ENCODE measurements at regions not wholly inside any gene's neighbourhood (a gene's known extent, or its start where the extent isn't known, plus 50 kb on each side); places are given as distances from the start of the nearest gene placed in this dataset.

DNA sequence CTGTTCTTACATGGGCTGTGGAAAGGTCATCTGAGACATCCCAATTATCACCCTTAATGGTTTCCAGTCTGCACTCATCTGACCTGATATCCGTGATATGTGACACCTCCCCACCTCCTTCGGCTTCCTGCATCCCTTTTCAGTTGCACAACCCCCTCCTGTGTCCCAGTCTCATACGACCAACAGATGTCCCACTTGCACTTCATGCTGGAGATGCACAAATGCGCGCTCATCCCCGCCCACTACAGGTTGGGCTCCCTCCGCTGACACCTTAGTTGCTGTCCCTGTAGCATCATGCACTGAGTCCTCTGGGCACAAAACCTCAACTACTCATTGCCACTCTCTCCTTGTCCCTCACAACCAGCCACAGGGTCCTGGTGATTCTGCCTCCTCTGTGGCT is 94.4 kb downstream of the MIS18A start:
- 68 to 80% methylated on average over 7 of the region's 7 CpGs for WGBS, 2 donors
- TF ChIP-seq, protein P1, sequence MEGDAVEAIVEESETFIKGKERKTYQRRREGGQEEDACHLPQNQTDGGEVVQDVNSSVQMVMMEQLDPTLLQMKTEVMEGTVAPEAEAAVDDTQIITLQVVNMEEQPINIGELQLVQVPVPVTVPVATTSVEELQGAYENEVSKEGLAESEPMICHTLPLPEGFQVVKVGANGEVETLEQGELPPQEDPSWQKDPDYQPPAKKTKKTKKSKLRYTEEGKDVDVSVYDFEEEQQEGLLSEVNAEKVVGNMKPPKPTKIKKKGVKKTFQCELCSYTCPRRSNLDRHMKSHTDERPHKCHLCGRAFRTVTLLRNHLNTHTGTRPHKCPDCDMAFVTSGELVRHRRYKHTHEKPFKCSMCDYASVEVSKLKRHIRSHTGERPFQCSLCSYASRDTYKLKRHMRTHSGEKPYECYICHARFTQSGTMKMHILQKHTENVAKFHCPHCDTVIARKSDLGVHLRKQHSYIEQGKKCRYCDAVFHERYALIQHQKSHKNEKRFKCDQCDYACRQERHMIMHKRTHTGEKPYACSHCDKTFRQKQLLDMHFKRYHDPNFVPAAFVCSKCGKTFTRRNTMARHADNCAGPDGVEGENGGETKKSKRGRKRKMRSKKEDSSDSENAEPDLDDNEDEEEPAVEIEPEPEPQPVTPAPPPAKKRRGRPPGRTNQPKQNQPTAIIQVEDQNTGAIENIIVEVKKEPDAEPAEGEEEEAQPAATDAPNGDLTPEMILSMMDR (IDR thresholded peaks at IDR 0.05) = no peak
- no peak for TF ChIP-seq POLR2A (IDR thresholded peaks at IDR 0.05)
- no peak for DNase-seq (ENCODE audit: low spot score in 2 of 2)
- intact Hi-C loops (cut with DNase I; ENCODE audit: low total_unique reads) = no loop called here
- no peak overlapping the region for H3K4me3 ChIP-seq (ENCODE audit: low read depth, poor library complexity, severe bottlenecking)

DNA sequence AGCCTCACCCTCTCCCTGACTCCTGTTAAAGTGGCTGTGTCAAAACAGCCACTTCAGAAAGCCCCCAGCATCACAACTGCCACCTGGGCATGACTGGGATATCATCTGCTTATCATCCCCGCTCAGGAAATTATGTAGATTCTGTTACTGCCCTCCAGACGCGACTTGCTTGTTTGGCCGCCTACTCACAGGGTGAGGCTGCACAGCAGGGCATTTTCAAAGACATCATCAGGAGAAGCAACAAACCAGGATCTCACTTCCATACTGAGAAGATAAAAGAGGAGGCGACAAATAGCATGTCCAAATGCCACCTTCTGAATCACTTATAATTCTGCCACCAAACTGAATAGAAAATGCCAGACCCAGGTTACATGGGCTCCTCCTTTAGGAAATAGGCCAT is 94.8 kb downstream of the MIS18A start:
- DNase-seq (ENCODE audit: low spot score in 2 of 2) = no peak
- intact Hi-C loops (cut with DNase I; ENCODE audit: low total_unique reads) = no loop called here
- WGBS, 2 donors = 56 to 65% methylated on average over 5 of the region's 5 CpGs
- no peak for TF ChIP-seq POLR2A (IDR thresholded peaks at IDR 0.05)
- TF ChIP-seq, protein P1 (IDR thresholded peaks at IDR 0.05) = no peak
- no peak overlapping the region for H3K4me3 ChIP-seq (ENCODE audit: low read depth, poor library complexity, severe bottlenecking)

DNA sequence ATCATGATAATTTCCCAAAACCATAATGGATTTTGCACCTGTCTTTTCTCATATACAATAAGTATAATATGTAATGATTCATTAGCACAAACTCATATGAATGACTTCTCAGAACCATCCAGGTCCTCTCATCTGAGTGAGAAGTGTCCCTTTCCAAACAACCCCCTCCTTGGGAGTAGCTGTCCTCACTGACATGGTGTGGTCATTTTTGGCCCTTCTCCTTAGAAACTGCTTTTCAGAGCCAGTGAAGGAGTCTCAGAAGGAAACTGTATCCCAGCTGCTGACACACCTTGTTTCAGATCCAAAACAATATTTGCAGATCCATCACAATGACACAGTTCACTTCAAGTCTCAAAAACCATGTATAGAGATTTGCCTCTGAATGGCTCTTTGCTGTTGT is 95.5 kb downstream of the MIS18A start:
- TF ChIP-seq, protein P1 (IDR thresholded peaks at IDR 0.05) = no peak
- TF ChIP-seq POLR2A (IDR thresholded peaks at IDR 0.05) = no peak
- DNase-seq (ENCODE audit: low spot score in 2 of 2) = no peak
- no peak overlapping the region for H3K4me3 ChIP-seq (ENCODE audit: low read depth, poor library complexity, severe bottlenecking)
- intact Hi-C loops (cut with DNase I; ENCODE audit: low total_unique reads) = no loop called here

DNA sequence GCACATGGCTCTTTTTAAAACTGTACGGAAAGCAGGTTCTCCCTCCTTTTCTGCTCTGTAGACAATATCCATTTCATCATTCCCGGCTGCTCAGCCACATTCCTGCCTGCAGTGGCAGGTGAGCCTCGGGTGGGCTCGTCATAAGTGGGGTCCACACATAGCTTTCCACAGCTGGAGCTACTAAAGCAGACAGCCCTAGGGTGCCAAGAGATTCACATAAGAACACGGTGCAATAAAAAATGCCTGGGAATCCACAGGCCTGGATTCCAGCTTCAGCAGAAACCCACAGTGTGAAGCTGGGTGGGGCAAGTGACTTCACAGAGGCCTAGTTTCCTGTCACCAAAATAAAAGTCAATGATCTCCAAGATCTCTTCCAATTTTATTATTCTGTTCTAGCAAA is 96.4 kb downstream of the MIS18A start:
- no peak for DNase-seq (ENCODE audit: low spot score in 2 of 2)

DNA sequence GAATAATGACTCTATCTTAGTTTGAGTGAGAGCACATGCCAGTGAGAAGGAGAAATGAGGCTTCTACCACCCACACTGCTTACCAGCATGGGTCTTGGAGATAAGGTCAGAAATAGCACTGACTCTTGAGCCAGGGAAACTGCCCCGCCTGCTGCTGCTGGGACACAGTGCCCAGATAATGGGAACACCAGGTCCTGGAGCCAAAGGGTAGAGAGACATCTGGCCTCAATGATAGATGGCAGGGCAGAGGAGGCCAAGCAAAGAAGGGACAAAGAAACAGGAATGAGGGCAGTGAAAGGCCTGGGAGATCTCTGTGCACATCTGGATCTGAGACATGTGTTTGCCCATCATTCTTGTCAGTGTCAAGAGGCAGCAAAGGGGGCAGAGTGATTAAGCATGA is 97.4 kb downstream of the MIS18A start:
- no peak overlapping the region for H3K4me3 ChIP-seq (ENCODE audit: low read depth, poor library complexity, severe bottlenecking)
- intact Hi-C loops (cut with DNase I; ENCODE audit: low total_unique reads) = no loop called here
- no peak for DNase-seq (ENCODE audit: low spot score in 2 of 2)
- WGBS, 2 donors = 95 to 100% methylated on average over 1 of the region's 1 CpG
- TF ChIP-seq POLR2A (IDR thresholded peaks at IDR 0.05) = no peak
- TF ChIP-seq, protein P1 (IDR thresholded peaks at IDR 0.05) = no peak

More for the DNA sequence above, 96.4 kb downstream of the MIS18A start:
- intact Hi-C loops (cut with DNase I; ENCODE audit: low total_unique reads) = no loop called here
- WGBS, 2 donors = 52 to 60% methylated on average over 5 of the region's 5 CpGs
- H3K4me3 ChIP-seq (ENCODE audit: low read depth, poor library complexity, severe bottlenecking) = no peak overlapping the region
- TF ChIP-seq, protein P1 (IDR thresholded peaks at IDR 0.05) = no peak
- no peak for TF ChIP-seq POLR2A (IDR thresholded peaks at IDR 0.05)

DNA sequence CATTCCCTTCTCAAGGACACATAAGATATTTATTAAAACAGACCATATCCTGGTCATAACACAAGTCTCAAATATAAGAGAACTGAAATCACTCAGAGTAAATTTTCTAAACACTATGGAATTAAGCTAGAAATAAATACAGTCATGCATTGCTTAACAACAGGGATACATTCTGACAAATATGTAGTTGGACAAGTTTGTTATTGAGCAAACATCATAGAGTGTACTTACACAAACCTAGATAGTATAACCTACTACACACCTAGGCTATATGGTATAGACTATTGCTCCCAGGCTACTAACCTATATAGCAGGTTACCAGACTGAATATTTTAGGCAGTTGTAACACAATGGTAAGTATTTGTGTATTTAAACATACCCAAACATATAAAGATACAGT is 104.0 kb downstream of the MIS18A start:
- TF ChIP-seq POLR2A (IDR thresholded peaks at IDR 0.05) = no peak
- TF ChIP-seq, protein P1 (IDR thresholded peaks at IDR 0.05) = no peak
- H3K4me3 ChIP-seq (ENCODE audit: low read depth, poor library complexity, severe bottlenecking) = no peak overlapping the region
- intact Hi-C loops (cut with DNase I; ENCODE audit: low total_unique reads) = no loop called here
- no peak for DNase-seq (ENCODE audit: low spot score in 2 of 2)

Measured in lower leg skin (tissue), 4 donors.